RWPE2 (cell line): ENCODE measurements at regions not wholly inside any gene's neighbourhood (a gene's known extent, or its start where the extent isn't known, plus 50 kb on each side); places are given as distances from the start of the nearest gene placed in this dataset.

Source experiments
- ATAC-seq: fragments of 200-7000 bp; cut with Tn5 transposase; 3 replicates; pipeline ENCODE4 v1.9.1; 2021; ENCODE audit warnings: low read depth
- DNase-seq: peaks from one replicate; pipeline ENCODE4 v3.0.0-alpha.2; 2020; ENCODE audit warnings: low spot score
- H3K27ac ChIP-seq: fragments of 450-650 bp; 2 replicates; pipeline ENCODE4 v1.5.1; 2017; ENCODE audit warnings: mild to moderate bottlenecking; ENCODE audit not compliant: poor library complexity, severe bottlenecking
- H3K27me3 ChIP-seq: fragments of 250-450 bp; sonication (Bioruptor Pico); 2 replicates; pipeline ENCODE4 v1.5.1; 2021; ENCODE audit warnings: mild to moderate bottlenecking, moderate library complexity; ENCODE audit not compliant: insufficient read depth, poor library complexity, severe bottlenecking
- H3K36me3 ChIP-seq: fragments of 250-450 bp; sonication (Bioruptor Pico); 2 replicates; pipeline ENCODE4 v1.5.1; 2020; ENCODE audit warnings: low read depth, mild to moderate bottlenecking, moderate library complexity
- H3K4me1 ChIP-seq: fragments of 250-450 bp; sonication (Bioruptor Pico); 2 replicates; pipeline ENCODE4 v1.5.1; 2021; ENCODE audit warnings: mild to moderate bottlenecking, moderate library complexity; ENCODE audit not compliant: insufficient read depth, poor library complexity, severe bottlenecking
- H3K4me3 ChIP-seq: fragments of 250-450 bp; sonication (Bioruptor Pico); 2 replicates; pipeline ENCODE4 v1.5.1; 2021; ENCODE audit warnings: mild to moderate bottlenecking, moderate library complexity; ENCODE audit not compliant: severe bottlenecking
- H3K9me3 ChIP-seq: fragments of 250-450 bp; sonication (Bioruptor Pico); 2 replicates; pipeline ENCODE4 v1.5.1; 2021; ENCODE audit warnings: mild to moderate bottlenecking, moderate library complexity; ENCODE audit not compliant: severe bottlenecking
- CTCF ChIP-seq: fragments of 450-650 bp; IDR thresholded peaks from one replicate; pipeline ENCODE4 v1.5.1; 2017; ENCODE audit warnings: mild to moderate bottlenecking, moderate library complexity; ENCODE audit not compliant: poor library complexity, severe bottlenecking

GRCh38 chr5:75965292-75965691, 117.9 kb upstream of the SV2C start:
- H3K9me3 ChIP-seq: no peaks in the 10 kb centered on the region
- H3K4me3 ChIP-seq: no peak overlapping the region
- H3K4me1 ChIP-seq: no peaks in the 10 kb centered on the region
- H3K27me3 ChIP-seq: no peaks in the 10 kb centered on the region
- no peak overlapping the region for H3K27ac ChIP-seq
- no peaks in the 10 kb centered on the region for H3K36me3 ChIP-seq
- no peak for DNase-seq
- TF ChIP-seq CTCF: no peak
- ATAC-seq: no peak

- H3K4me1 ChIP-seq: no peaks in the 10 kb centered on the region
- DNase-seq (no peak), ATAC-seq (no peak)
- H3K27me3 ChIP-seq: no peaks in the 10 kb centered on the region
- H3K27ac ChIP-seq: no peak overlapping the region
- H3K9me3 ChIP-seq: no peaks in the 10 kb centered on the region
- no peak for TF ChIP-seq CTCF
- H3K4me3 ChIP-seq: no peak overlapping the region
- H3K36me3 ChIP-seq: no peaks in the 10 kb centered on the region
Measured at GRCh38 chr5:75964008-75964407, 119.2 kb upstream of the SV2C start.

- ATAC-seq (no peak), DNase-seq (no peak)
- Histone ChIP-seq H3K27me3 (no peaks in the 10 kb centered on the region), H3K4me1 (no peaks in the 10 kb centered on the region), H3K36me3 (no peaks in the 10 kb centered on the region), H3K9me3 (no peaks in the 10 kb centered on the region), H3K4me3 (no peak overlapping the region), H3K27ac (no peak overlapping the region)
- no peak for TF ChIP-seq CTCF
Measured at GRCh38 chr5:75963554-75963953, 119.6 kb upstream of the SV2C start.

GRCh38 chr5:75961818-75962217, 121.4 kb upstream of the SV2C start:
- no peak for TF ChIP-seq CTCF
- no peaks in the 10 kb centered on the region for H3K9me3 ChIP-seq
- DNase-seq (no peak), ATAC-seq (no peak)
- H3K36me3 ChIP-seq: no peaks in the 10 kb centered on the region
- H3K4me3 ChIP-seq: no peak overlapping the region
- H3K4me1 ChIP-seq: no peaks in the 10 kb centered on the region
- H3K27me3 ChIP-seq: no peaks in the 10 kb centered on the region
- H3K27ac ChIP-seq: no peak overlapping the region

- no peaks in the 10 kb centered on the region for H3K27me3 ChIP-seq
- H3K9me3 ChIP-seq: no peaks in the 10 kb centered on the region
- ATAC-seq (no peak), DNase-seq (no peak)
- no peak overlapping the region for H3K4me3 ChIP-seq
- no peak for TF ChIP-seq CTCF
- no peaks in the 10 kb centered on the region for H3K4me1 ChIP-seq
- H3K36me3 ChIP-seq: no peaks in the 10 kb centered on the region
- H3K27ac ChIP-seq: no peak overlapping the region
Measured at GRCh38 chr5:75960129-75960528, 123.1 kb upstream of the SV2C start.
